Effector memory CD8-positive, alpha-beta T cell (primary cell): ENCODE measurements at regions not wholly inside any gene's neighbourhood (a gene's known extent, or its start where the extent isn't known, plus 50 kb on each side); places are given as distances from the start of the nearest gene placed in this dataset.
"Not testable (repeated sequence)": the region's sequence is repeated elsewhere in the genome, so short reads cannot be mapped to it uniquely, and the experiment has no call there.

ENCODE experiments used
- ATAC-seq: fragments of 150-1000 bp; cut with Tn5 transposase; replicated peaks from 2 replicates; pipeline ENCODE4 v1.10.0; 2021; ENCODE audit warnings: mild to moderate bottlenecking, moderate library complexity
- DNase-seq, 3 experiments: peaks; one replicate each; pipeline ENCODE4 v3.0.0; 2021
- H3K27ac Mint-ChIP-seq, 2 donors: one replicate each; pipeline ENCODE4 v1.8.0; 2022; ENCODE audit warnings: mild to moderate bottlenecking in 2 of 2, mixed read lengths in 2 of 2, moderate library complexity in 2 of 2
- H3K27me3 Mint-ChIP-seq, 2 donors: one replicate each; pipeline ENCODE4 v1.8.0; 2022; ENCODE audit warnings: mixed read lengths in 2 of 2
- H3K36me3 Mint-ChIP-seq: one replicate; pipeline ENCODE4 v1.8.0; 2022; ENCODE audit warnings: mild to moderate bottlenecking, moderate library complexity, mixed read lengths; ENCODE audit not compliant: insufficient read depth
- H3K4me1 Mint-ChIP-seq, 2 donors: one replicate each; pipeline ENCODE4 v1.8.0; 2022; ENCODE audit warnings: low read depth in 2 of 2, mixed read lengths in 2 of 2
- H3K4me3 Mint-ChIP-seq, 2 donors: one replicate each; pipeline ENCODE4 v1.8.0; 2022; ENCODE audit warnings: mild to moderate bottlenecking in 2 of 2, mixed read lengths in 2 of 2, moderate library complexity in 2 of 2
- H3K9me3 Mint-ChIP-seq, 2 donors: one replicate each; pipeline ENCODE4 v1.8.0; 2022; ENCODE audit warnings: mixed read lengths in 2 of 2

GRCh38 chr17:77615703-77616253 is 342.7 kb upstream of the TNRC6C start:
- DNase-seq (no peak), ATAC-seq (no peak)
- peaks cover 11 to 16% of the 10 kb centered on the region in 2 donors for H3K4me1 Mint-ChIP-seq
- H3K9me3 Mint-ChIP-seq, result no peaks in the 10 kb centered on the region
- H3K27ac Mint-ChIP-seq, result no peak overlapping the region
- H3K4me3 Mint-ChIP-seq, result no peak overlapping the region
- peaks cover 2% of the 10 kb centered on the region for H3K36me3 Mint-ChIP-seq
- peaks cover 0 to 44% of the 10 kb centered on the region in 2 donors for H3K27me3 Mint-ChIP-seq

GRCh38 chr17:77616254-77616731 is 342.2 kb upstream of the TNRC6C start:
- H3K27ac Mint-ChIP-seq, result no peak overlapping the region
- H3K27me3 Mint-ChIP-seq, result peaks cover 0 to 44% of the 10 kb centered on the region in 2 donors

GRCh38 chr17:77617516-77617915 is 341.0 kb upstream of the TNRC6C start:
- Mint-ChIP-seq H3K4me3 (no peak overlapping the region), H3K36me3 (peaks cover 2% of the 10 kb centered on the region), H3K4me1 (peaks cover 11 to 16% of the 10 kb centered on the region in 2 donors), H3K27me3 (peaks cover 0 to 44% of the 10 kb centered on the region in 2 donors), H3K9me3 (no peaks in the 10 kb centered on the region), H3K27ac (no peak overlapping the region)
- ATAC-seq, result no peak
- DNase-seq, result no peak

More at GRCh38 chr17:77616254-77616731, 342.2 kb upstream of the TNRC6C start:
- Mint-ChIP-seq H3K36me3 (peaks cover 2% of the 10 kb centered on the region), H3K9me3 (no peaks in the 10 kb centered on the region), H3K4me3 (no peak overlapping the region), H3K4me1 (peaks cover 11 to 16% of the 10 kb centered on the region in 2 donors)
- DNase-seq (no peak), ATAC-seq (no peak)

- peaks cover 0 to 44% of the 10 kb centered on the region in 2 donors for H3K27me3 Mint-ChIP-seq
- DNase-seq (no peak), ATAC-seq (no peak)
- H3K27ac Mint-ChIP-seq, result no peak overlapping the region
- H3K4me3 Mint-ChIP-seq, result no peak overlapping the region
- peaks cover 2% of the 10 kb centered on the region for H3K36me3 Mint-ChIP-seq
- peaks cover 11 to 16% of the 10 kb centered on the region in 2 donors for H3K4me1 Mint-ChIP-seq
- H3K9me3 Mint-ChIP-seq, result no peaks in the 10 kb centered on the region
Observed at GRCh38 chr17:77618173-77618572, 340.3 kb upstream of the TNRC6C start.

- Mint-ChIP-seq H3K4me3 (no peak overlapping the region), H3K27me3 (peaks cover 0 to 39% of the 10 kb centered on the region in 2 donors), H3K27ac (no peak overlapping the region), H3K4me1 (peaks cover 11 to 16% of the 10 kb centered on the region in 2 donors), H3K36me3 (peaks cover 2% of the 10 kb centered on the region), H3K9me3 (no peaks in the 10 kb centered on the region)
- ATAC-seq, result no peak
- no peak for DNase-seq
Observed at GRCh38 chr17:77618731-77619130, 339.8 kb upstream of the TNRC6C start.

- Mint-ChIP-seq H3K9me3 (no peaks in the 10 kb centered on the region), H3K4me1 (peaks cover 11 to 16% of the 10 kb centered on the region in 2 donors), H3K27me3 (peaks cover 0 to 34% of the 10 kb centered on the region in 2 donors), H3K27ac (no peak overlapping the region), H3K36me3 (peaks cover 2% of the 10 kb centered on the region), H3K4me3 (no peak overlapping the region)
- DNase-seq (no peak), ATAC-seq (no peak)
Observed at GRCh38 chr17:77619326-77619725, 339.2 kb upstream of the TNRC6C start.

GRCh38 chr17:77619851-77620250 is 338.7 kb upstream of the TNRC6C start:
- no peak overlapping the region for H3K4me3 Mint-ChIP-seq
- H3K36me3 Mint-ChIP-seq, result peaks cover 2% of the 10 kb centered on the region
- H3K9me3 Mint-ChIP-seq, result no peaks in the 10 kb centered on the region

GRCh38 chr17:77620282-77620681 is 338.2 kb upstream of the TNRC6C start:
- no peak overlapping the region for H3K4me3 Mint-ChIP-seq
- no peak for ATAC-seq

More at GRCh38 chr17:77619851-77620250, 338.7 kb upstream of the TNRC6C start:
- DNase-seq (no peak), ATAC-seq (no peak)
- H3K4me1 Mint-ChIP-seq, result peaks cover 11 to 16% of the 10 kb centered on the region in 2 donors
- H3K27ac Mint-ChIP-seq, result no peak overlapping the region
- H3K27me3 Mint-ChIP-seq, result peaks cover 0 to 34% of the 10 kb centered on the region in 2 donors

GRCh38 chr17:77622084-77622483 is 336.4 kb upstream of the TNRC6C start:
- not testable (repeated sequence) for H3K4me3 Mint-ChIP-seq, DNase-seq, H3K36me3 Mint-ChIP-seq, H3K9me3 Mint-ChIP-seq, H3K27ac Mint-ChIP-seq, ATAC-seq
- Mint-ChIP-seq H3K27me3 (peaks cover 4 to 24% of the 10 kb centered on the region in 2 donors), H3K4me1 (peaks cover 11 to 16% of the 10 kb centered on the region in 2 donors)

More at GRCh38 chr17:77620282-77620681, 338.2 kb upstream of the TNRC6C start:
- Mint-ChIP-seq H3K4me1 (peaks cover 11 to 16% of the 10 kb centered on the region in 2 donors), H3K27ac (no peak overlapping the region), H3K36me3 (peaks cover 2% of the 10 kb centered on the region), H3K27me3 (peaks cover 0 to 34% of the 10 kb centered on the region in 2 donors), H3K9me3 (no peaks in the 10 kb centered on the region)
- no peak for DNase-seq

GRCh38 chr17:77622647-77623046 is 335.9 kb upstream of the TNRC6C start:
- Mint-ChIP-seq H3K36me3 (no peaks in the 10 kb centered on the region), H3K4me1 (peaks cover 11 to 16% of the 10 kb centered on the region in 2 donors), H3K27ac (no peak overlapping the region), H3K9me3 (peaks cover 2 to 7% of the 10 kb centered on the region in 2 donors), H3K27me3 (peaks cover 6 to 24% of the 10 kb centered on the region in 2 donors), H3K4me3 (no peak overlapping the region)
- DNase-seq, result no peak
- no peak for ATAC-seq

- not testable (repeated sequence) for H3K36me3 Mint-ChIP-seq, H3K4me1 Mint-ChIP-seq, H3K9me3 Mint-ChIP-seq, H3K4me3 Mint-ChIP-seq, H3K27ac Mint-ChIP-seq, ATAC-seq, DNase-seq
- H3K27me3 Mint-ChIP-seq, result peaks cover 6 to 24% of the 10 kb centered on the region in 2 donors
Observed at GRCh38 chr17:77623321-77623720, 335.2 kb upstream of the TNRC6C start.

- H3K36me3 Mint-ChIP-seq, result no peaks in the 10 kb centered on the region
- H3K27me3 Mint-ChIP-seq, result peaks cover 13 to 26% of the 10 kb centered on the region in 2 donors
- peaks cover 5 to 7% of the 10 kb centered on the region in 2 donors for H3K9me3 Mint-ChIP-seq
- H3K27ac Mint-ChIP-seq, result no peak overlapping the region
- DNase-seq, result no peak
- H3K4me3 Mint-ChIP-seq, result no peak overlapping the region
- H3K4me1 Mint-ChIP-seq, result no peaks in the 10 kb centered on the region
- no peak for ATAC-seq
Observed at GRCh38 chr17:77628035-77628434, 330.5 kb upstream of the TNRC6C start.

- DNase-seq, H3K36me3 Mint-ChIP-seq, H3K9me3 Mint-ChIP-seq, H3K27ac Mint-ChIP-seq, H3K4me3 Mint-ChIP-seq, ATAC-seq, H3K4me1 Mint-ChIP-seq: not testable (repeated sequence)
- H3K27me3 Mint-ChIP-seq, result peaks cover 13 to 33% of the 10 kb centered on the region in 2 donors
Observed at GRCh38 chr17:77629284-77629683, 329.2 kb upstream of the TNRC6C start.

- no peaks in the 10 kb centered on the region for H3K4me1 Mint-ChIP-seq
- H3K4me3 Mint-ChIP-seq, result no peak overlapping the region
- peaks cover 5 to 7% of the 10 kb centered on the region in 2 donors for H3K9me3 Mint-ChIP-seq
- H3K27ac Mint-ChIP-seq, result no peak overlapping the region
- DNase-seq (no peak), ATAC-seq (no peak)
- H3K27me3 Mint-ChIP-seq, result peaks cover 13 to 48% of the 10 kb centered on the region in 2 donors
- H3K36me3 Mint-ChIP-seq, result no peaks in the 10 kb centered on the region
Observed at GRCh38 chr17:77631307-77631706, 327.2 kb upstream of the TNRC6C start.
